Upper lobe of right lung (tissue), 1 donor: ENCODE measurements at regions not wholly inside any gene's neighbourhood (a gene's known extent, or its start where the extent isn't known, plus 50 kb on each side); places are given as distances from the start of the nearest gene placed in this dataset.

Experiments used
- ATAC-seq: fragments of 200-7000 bp; cut with Tn5 transposase; one replicate; pipeline ENCODE4 v1.9.1; 2020; ENCODE audit warnings: mild to moderate bottlenecking, moderate library complexity
- DNase-seq: peaks from one replicate; pipeline ENCODE4 v3.0.0-alpha.2; 2020
- H3K27ac ChIP-seq: fragments of 200-600 bp; one replicate; pipeline ENCODE4 v1.8.0; 2022
- H3K27me3 ChIP-seq: fragments of 200-600 bp; one replicate; pipeline ENCODE4 v1.8.0; 2022; ENCODE audit warnings: mild to moderate bottlenecking
- H3K36me3 ChIP-seq: fragments of 200-600 bp; one replicate; pipeline ENCODE4 v1.8.0; 2022
- H3K4me1 ChIP-seq: fragments of 200-600 bp; one replicate; pipeline ENCODE4 v1.8.0; 2022
- H3K4me3 ChIP-seq: fragments of 200-600 bp; one replicate; pipeline ENCODE4 v1.8.0; 2022; ENCODE audit warnings: mild to moderate bottlenecking
- H3K9me3 ChIP-seq: fragments of 200-600 bp; one replicate; pipeline ENCODE4 v1.8.0; 2022
- intact Hi-C: fragments of 100-400 bp; cut with DNase I; formaldehyde crosslinking; loops from one replicate; pipeline ENCODE4 v1.11.0; 2022
- TF ChIP-seq, protein P1 (sequence below): fragments of 200-600 bp; IDR thresholded peaks from one replicate; pipeline ENCODE4 v1.8.0; 2022; ENCODE audit warnings: antibody characterized with exemption
- donor health status: DM: no; HTN: yes; CAD: no; lungs with severe emphysema.

DNA sequence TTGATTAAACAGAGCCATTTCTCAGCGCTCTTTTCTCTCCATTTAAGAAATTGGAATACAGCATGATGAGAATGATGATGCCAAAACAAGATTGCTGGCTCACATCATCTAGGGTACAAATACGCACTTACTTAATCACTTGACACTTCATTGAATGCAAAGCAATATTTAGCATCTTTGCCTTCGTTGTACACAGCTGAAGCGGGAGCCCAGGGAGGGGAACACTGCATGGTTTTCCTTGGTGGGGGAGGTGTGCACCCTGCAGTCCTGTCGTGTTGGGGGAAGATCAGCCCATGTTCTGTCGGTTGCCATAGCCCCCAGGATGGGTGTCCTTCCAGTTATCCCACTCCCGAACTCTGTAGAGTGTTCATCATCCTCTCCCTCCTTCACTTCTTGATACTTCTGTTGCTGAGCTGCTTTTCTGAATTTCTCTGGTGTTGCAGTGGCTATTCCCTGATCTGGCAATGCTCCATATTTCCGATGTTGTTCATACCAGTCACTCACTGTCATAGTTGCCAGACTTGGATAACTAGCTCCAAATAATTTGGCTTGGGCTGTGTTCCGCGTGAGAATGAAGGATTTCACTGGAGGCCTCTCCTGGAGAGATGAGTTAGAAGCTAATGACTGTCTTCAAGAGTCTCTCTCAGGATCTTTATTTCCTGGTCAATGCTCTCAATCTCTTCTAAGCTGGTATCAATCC, 50.1 kb upstream of the DYNC1LI1 start:
- ATAC-seq: no peak
- Histone ChIP-seq H3K27me3 (no peaks in the 10 kb centered on the region), H3K9me3 (no peaks in the 10 kb centered on the region), H3K4me1 (no peaks in the 10 kb centered on the region), H3K4me3 (no peak overlapping the region), H3K36me3 (no peaks in the 10 kb centered on the region), H3K27ac (no peak overlapping the region)
- DNase-seq: no peak
- TF ChIP-seq, protein P1, sequence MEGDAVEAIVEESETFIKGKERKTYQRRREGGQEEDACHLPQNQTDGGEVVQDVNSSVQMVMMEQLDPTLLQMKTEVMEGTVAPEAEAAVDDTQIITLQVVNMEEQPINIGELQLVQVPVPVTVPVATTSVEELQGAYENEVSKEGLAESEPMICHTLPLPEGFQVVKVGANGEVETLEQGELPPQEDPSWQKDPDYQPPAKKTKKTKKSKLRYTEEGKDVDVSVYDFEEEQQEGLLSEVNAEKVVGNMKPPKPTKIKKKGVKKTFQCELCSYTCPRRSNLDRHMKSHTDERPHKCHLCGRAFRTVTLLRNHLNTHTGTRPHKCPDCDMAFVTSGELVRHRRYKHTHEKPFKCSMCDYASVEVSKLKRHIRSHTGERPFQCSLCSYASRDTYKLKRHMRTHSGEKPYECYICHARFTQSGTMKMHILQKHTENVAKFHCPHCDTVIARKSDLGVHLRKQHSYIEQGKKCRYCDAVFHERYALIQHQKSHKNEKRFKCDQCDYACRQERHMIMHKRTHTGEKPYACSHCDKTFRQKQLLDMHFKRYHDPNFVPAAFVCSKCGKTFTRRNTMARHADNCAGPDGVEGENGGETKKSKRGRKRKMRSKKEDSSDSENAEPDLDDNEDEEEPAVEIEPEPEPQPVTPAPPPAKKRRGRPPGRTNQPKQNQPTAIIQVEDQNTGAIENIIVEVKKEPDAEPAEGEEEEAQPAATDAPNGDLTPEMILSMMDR: no peak
- intact Hi-C loops: no loop called here
